GM23338 (cell line): ENCODE measurements at regions not wholly inside any gene's neighbourhood (a gene's known extent, or its start where the extent isn't known, plus 50 kb on each side); places are given as distances from the start of the nearest gene placed in this dataset.
A peak's percentile ranks its signal among the peaks of the same experiment; 100 is the strongest.

ENCODE experiments used
- ATAC-seq: fragments of 200-7000 bp; cut with Tn5 transposase; 3 replicates; pipeline ENCODE4 v1.9.1; 2020
- DNase-seq: peaks from one replicate; pipeline ENCODE4 v3.0.0-alpha.2; 2015; ENCODE audit warnings: low spot score
- H2AFZ ChIP-seq: fragments of 200-600 bp; sonication (generic); 2 replicates; pipeline ENCODE4 v1.8.0; 2016; ENCODE audit warnings: antibody characterized with exemption, mild to moderate bottlenecking, moderate library complexity
- H3F3A ChIP-seq: fragments of 200-600 bp; sonication (generic); replicated peaks from 2 replicates; pipeline ENCODE4 v1.8.0; 2017; ENCODE audit warnings: antibody characterized with exemption, mixed run types, low read depth
- H3K27ac ChIP-seq: fragments of 200-600 bp; sonication (generic); 2 replicates; pipeline ENCODE4 v1.6.1; 2016; ENCODE audit warnings: low read depth
- H3K27me3 ChIP-seq: fragments of 200-600 bp; sonication (generic); 2 replicates; pipeline ENCODE4 v1.8.0; 2016; ENCODE audit warnings: mild to moderate bottlenecking, mixed run types, moderate library complexity; ENCODE audit not compliant: insufficient read depth
- H3K36me3 ChIP-seq: fragments of 200-600 bp; sonication (generic); 2 replicates; pipeline ENCODE4 v1.8.0; 2016; ENCODE audit warnings: mild to moderate bottlenecking; ENCODE audit not compliant: insufficient read depth
- H3K4me1 ChIP-seq: fragments of 200-600 bp; sonication (generic); 2 replicates; pipeline ENCODE4 v1.8.0; 2016; ENCODE audit warnings: mild to moderate bottlenecking, moderate library complexity; ENCODE audit not compliant: insufficient read depth
- H3K4me2 ChIP-seq: fragments of 200-600 bp; sonication (generic); 2 replicates; pipeline ENCODE4 v1.7.1; 2017; ENCODE audit warnings: mixed run types
- H3K4me3 ChIP-seq: fragments of 200-600 bp; sonication (generic); 2 replicates; pipeline ENCODE4 v1.6.1; 2016; ENCODE audit warnings: mixed run types
- H3K79me2 ChIP-seq: fragments of 200-600 bp; sonication (generic); replicated peaks from 2 replicates; pipeline ENCODE4 v1.8.0; 2017; ENCODE audit warnings: mild to moderate bottlenecking; ENCODE audit not compliant: insufficient read depth
- H3K9me2 ChIP-seq: fragments of 200-600 bp; sonication (generic); 2 replicates; pipeline ENCODE4 v1.8.0; 2017; ENCODE audit not compliant: insufficient read depth
- H4K20me1 ChIP-seq: fragments of 200-600 bp; sonication (generic); replicated peaks from 2 replicates; pipeline ENCODE4 v1.8.0; 2017; ENCODE audit warnings: mild to moderate bottlenecking; ENCODE audit not compliant: insufficient read depth
- H3K27ac Mint-ChIP-seq: 2 replicates; pipeline ENCODE4 v1.8.0; 2020; ENCODE audit warnings: inconsistent platforms, mild to moderate bottlenecking, moderate library complexity, mixed read lengths
- H3K27me3 Mint-ChIP-seq: 3 replicates; pipeline ENCODE4 v1.8.0; 2022; ENCODE audit warnings: low read depth, mild to moderate bottlenecking, moderate library complexity, mixed read lengths, inconsistent platforms; ENCODE audit not compliant: insufficient read depth, poor library complexity
- H3K36me3 Mint-ChIP-seq: 3 replicates; pipeline ENCODE4 v1.8.0; 2021; ENCODE audit warnings: low read depth, mild to moderate bottlenecking, inconsistent platforms, moderate library complexity, mixed read lengths
- H3K4me1 Mint-ChIP-seq: 3 replicates; pipeline ENCODE4 v1.8.0; 2020; ENCODE audit warnings: mild to moderate bottlenecking, inconsistent platforms, mixed read lengths
- H3K4me3 Mint-ChIP-seq: 3 replicates; pipeline ENCODE4 v1.8.0; 2021; ENCODE audit warnings: moderate library complexity, mild to moderate bottlenecking, inconsistent platforms, mixed read lengths
- H3K9me3 Mint-ChIP-seq: 3 replicates; pipeline ENCODE4 v1.8.0; 2020; ENCODE audit warnings: moderate library complexity, mild to moderate bottlenecking, inconsistent platforms, mixed read lengths
- EZH2phosphoT487 ChIP-seq: fragments of 200-600 bp; sonication (generic); IDR thresholded peaks from one replicate; pipeline ENCODE4 v1.8.1; 2018; ENCODE audit warnings: antibody characterized with exemption; ENCODE audit not compliant: unreplicated experiment
- JUNB ChIP-seq: IDR thresholded peaks from one replicate; pipeline ENCODE4 v1.6.1; 2016; ENCODE audit warnings: antibody characterized with exemption; ENCODE audit not compliant: unreplicated experiment
- NANOG ChIP-seq: IDR thresholded peaks from 2 replicates; pipeline ENCODE4 v1.6.1; 2016; ENCODE audit warnings: antibody characterized with exemption, borderline replicate concordance
- POLR2AphosphoS5 ChIP-seq: IDR thresholded peaks from 2 replicates; pipeline ENCODE4 v1.6.1; 2016; ENCODE audit warnings: antibody characterized with exemption, low read depth
- ZNF114 ChIP-seq: fragments of 250-450 bp; sonication (Bioruptor Pico); IDR thresholded peaks from 2 replicates; pipeline ENCODE4 v1.5.0; 2020; ENCODE audit warnings: mild to moderate bottlenecking, moderate library complexity
- ZNF331 ChIP-seq: fragments of 250-450 bp; sonication (Bioruptor Pico); IDR thresholded peaks from 2 replicates; pipeline ENCODE4 v1.5.0; 2020; ENCODE audit warnings: low read depth, mild to moderate bottlenecking, moderate library complexity
- TF ChIP-seq, protein P1 (sequence below): fragments of 250-450 bp; sonication (Bioruptor Pico); IDR thresholded peaks from 2 replicates; pipeline ENCODE4 v1.5.0; 2020; ENCODE audit warnings: mild to moderate bottlenecking, moderate library complexity
- TF ChIP-seq, protein P2 (sequence below), 2 experiments: fragments of 200-600 bp in 1 of 2; sonication (generic) in 1 of 2; conservative IDR thresholded peaks; 2 replicates each; pipeline versions ENCODE4 v1.5.1 to v1.6.1; 2016 to 2017; ENCODE audit warnings: antibody characterized with exemption in 2 of 2, low read depth in 2 of 2, mild to moderate bottlenecking in 2 of 2, moderate library complexity in 1 of 2
- TF ChIP-seq, protein P3 (sequence below): IDR thresholded peaks from one replicate; pipeline ENCODE4 v1.6.1; 2018; ENCODE audit warnings: antibody characterized with exemption; ENCODE audit not compliant: unreplicated experiment

DNA sequence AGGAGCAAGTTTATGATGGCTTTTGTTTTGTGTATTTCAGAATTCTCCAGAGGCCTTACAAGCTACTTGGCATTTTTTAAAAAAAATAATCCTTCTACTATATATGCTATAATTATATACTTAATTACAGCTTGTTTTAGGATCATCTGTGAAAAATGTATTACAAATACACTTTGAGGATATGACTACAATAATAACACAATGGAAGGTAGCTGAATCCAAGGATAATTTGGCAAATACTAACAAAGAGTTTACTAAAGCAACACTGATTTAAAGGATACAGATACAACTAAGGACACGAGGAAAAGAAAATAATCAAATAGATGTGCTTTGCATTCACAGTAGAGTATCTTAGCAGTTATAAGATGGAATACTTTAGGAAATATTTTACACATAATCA lies 381.9 kb upstream of the CITED2 start (continued):
- TF ChIP-seq, protein P1, sequence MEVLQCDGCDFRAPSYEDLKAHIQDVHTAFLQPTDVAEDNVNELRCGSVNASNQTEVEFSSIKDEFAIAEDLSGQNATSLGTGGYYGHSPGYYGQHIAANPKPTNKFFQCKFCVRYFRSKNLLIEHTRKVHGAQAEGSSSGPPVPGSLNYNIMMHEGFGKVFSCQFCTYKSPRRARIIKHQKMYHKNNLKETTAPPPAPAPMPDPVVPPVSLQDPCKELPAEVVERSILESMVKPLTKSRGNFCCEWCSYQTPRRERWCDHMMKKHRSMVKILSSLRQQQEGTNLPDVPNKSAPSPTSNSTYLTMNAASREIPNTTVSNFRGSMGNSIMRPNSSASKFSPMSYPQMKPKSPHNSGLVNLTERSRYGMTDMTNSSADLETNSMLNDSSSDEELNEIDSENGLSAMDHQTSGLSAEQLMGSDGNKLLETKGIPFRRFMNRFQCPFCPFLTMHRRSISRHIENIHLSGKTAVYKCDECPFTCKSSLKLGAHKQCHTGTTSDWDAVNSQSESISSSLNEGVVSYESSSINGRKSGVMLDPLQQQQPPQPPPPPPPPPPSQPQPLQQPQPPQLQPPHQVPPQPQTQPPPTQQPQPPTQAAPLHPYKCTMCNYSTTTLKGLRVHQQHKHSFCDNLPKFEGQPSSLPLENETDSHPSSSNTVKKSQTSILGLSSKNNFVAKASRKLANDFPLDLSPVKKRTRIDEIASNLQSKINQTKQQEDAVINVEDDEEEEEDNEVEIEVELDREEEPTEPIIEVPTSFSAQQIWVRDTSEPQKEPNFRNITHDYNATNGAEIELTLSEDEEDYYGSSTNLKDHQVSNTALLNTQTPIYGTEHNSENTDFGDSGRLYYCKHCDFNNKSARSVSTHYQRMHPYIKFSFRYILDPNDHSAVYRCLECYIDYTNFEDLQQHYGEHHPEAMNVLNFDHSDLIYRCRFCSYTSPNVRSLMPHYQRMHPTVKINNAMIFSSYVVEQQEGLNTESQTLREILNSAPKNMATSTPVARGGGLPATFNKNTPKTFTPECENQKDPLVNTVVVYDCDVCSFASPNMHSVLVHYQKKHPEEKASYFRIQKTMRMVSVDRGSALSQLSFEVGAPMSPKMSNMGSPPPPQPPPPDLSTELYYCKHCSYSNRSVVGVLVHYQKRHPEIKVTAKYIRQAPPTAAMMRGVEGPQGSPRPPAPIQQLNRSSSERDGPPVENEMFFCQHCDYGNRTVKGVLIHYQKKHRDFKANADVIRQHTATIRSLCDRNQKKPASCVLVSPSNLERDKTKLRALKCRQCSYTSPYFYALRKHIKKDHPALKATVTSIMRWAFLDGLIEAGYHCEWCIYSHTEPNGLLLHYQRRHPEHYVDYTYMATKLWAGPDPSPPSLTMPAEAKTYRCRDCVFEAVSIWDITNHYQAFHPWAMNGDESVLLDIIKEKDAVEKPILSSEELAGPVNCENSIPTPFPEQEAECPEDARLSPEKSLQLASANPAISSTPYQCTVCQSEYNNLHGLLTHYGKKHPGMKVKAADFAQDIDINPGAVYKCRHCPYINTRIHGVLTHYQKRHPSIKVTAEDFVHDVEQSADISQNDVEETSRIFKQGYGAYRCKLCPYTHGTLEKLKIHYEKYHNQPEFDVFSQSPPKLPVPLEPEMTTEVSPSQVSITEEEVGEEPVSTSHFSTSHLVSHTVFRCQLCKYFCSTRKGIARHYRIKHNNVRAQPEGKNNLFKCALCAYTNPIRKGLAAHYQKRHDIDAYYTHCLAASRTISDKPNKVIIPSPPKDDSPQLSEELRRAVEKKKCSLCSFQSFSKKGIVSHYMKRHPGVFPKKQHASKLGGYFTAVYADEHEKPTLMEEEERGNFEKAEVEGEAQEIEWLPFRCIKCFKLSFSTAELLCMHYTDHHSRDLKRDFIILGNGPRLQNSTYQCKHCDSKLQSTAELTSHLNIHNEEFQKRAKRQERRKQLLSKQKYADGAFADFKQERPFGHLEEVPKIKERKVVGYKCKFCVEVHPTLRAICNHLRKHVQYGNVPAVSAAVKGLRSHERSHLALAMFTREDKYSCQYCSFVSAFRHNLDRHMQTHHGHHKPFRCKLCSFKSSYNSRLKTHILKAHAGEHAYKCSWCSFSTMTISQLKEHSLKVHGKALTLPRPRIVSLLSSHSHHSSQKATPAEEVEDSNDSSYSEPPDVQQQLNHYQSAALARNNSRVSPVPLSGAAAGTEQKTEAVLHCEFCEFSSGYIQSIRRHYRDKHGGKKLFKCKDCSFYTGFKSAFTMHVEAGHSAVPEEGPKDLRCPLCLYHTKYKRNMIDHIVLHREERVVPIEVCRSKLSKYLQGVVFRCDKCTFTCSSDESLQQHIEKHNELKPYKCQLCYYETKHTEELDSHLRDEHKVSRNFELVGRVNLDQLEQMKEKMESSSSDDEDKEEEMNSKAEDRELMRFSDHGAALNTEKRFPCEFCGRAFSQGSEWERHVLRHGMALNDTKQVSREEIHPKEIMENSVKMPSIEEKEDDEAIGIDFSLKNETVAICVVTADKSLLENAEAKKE (CRISPR knock-in tag): no peak
- TF ChIP-seq ZNF331 (CRISPR knock-in tag): no peak

DNA sequence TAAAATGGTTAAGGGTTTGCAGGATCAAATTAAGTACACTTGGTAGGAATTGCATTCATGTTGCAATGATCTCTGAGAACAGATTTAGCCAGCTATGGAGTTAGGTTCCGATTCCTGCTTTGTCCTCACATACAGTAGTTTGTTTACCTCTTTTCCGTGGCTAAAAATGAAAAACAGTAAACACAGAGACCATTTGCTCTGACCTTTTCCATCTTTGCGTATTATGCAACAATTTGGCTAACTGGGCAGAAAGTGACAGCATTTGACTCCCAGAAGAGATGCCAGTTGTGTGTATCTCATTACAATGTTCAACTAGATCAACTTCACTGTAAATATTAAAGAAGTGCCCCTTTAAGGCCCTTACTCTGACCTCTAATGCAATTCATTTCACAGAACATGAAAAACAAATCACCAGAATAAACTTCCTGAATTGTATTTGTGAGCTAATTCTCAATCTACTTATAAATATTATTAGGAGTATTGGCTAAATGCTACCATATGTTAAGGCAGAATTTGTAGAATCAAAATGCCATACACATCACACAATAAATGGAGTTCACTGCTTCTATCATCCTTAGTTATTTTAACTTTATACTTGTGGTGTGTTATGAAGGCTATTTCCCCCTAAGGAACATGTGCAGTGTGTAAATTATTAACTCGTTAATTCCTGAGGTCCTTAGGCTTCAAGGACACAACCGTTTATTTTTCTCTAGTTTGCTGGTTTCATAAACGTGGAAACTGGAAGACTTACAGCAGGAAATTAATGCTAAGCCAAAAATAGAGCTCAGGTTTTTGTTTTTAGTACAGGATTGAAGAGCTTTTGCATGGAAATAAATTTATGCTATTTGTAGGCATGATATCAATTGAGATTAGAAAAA lies 380.7 kb upstream of the CITED2 start:
- peak overlapping the region; percentile 76; the same call in 1 of the 2 replicates for H3K27ac Mint-ChIP-seq

More for the DNA sequence above, 380.7 kb upstream of the CITED2 start:
- no peaks in the 10 kb centered on the region for H3K9me2 ChIP-seq
- H3K4me1 ChIP-seq: no peaks in the 10 kb centered on the region
- H3K79me2 ChIP-seq: no peaks in the 10 kb centered on the region
- no peaks in the 10 kb centered on the region for H3K27me3 ChIP-seq
- H3F3A ChIP-seq: no peaks in the 10 kb centered on the region
- no peaks in the 10 kb centered on the region for H3K27me3 Mint-ChIP-seq
- no peaks in the 10 kb centered on the region for H3K9me3 Mint-ChIP-seq
- H3K4me3 Mint-ChIP-seq: no peak overlapping the region
- H3K4me1 Mint-ChIP-seq: peaks cover 14% of the 10 kb centered on the region; the same call in 2 of the 3 replicates
- TF ChIP-seq ZNF114 (CRISPR knock-in tag) (no peak), JUNB (no peak), NANOG (no peak), POLR2AphosphoS5 (no peak), ZNF331 (CRISPR knock-in tag) (no peak), EZH2phosphoT487 (no peak)
- TF ChIP-seq, protein P2, sequence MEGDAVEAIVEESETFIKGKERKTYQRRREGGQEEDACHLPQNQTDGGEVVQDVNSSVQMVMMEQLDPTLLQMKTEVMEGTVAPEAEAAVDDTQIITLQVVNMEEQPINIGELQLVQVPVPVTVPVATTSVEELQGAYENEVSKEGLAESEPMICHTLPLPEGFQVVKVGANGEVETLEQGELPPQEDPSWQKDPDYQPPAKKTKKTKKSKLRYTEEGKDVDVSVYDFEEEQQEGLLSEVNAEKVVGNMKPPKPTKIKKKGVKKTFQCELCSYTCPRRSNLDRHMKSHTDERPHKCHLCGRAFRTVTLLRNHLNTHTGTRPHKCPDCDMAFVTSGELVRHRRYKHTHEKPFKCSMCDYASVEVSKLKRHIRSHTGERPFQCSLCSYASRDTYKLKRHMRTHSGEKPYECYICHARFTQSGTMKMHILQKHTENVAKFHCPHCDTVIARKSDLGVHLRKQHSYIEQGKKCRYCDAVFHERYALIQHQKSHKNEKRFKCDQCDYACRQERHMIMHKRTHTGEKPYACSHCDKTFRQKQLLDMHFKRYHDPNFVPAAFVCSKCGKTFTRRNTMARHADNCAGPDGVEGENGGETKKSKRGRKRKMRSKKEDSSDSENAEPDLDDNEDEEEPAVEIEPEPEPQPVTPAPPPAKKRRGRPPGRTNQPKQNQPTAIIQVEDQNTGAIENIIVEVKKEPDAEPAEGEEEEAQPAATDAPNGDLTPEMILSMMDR (conservative IDR thresholded peaks at IDR 0.05; ENCODE audit: low read depth in 2 of 2): no peak
- TF ChIP-seq, protein P3, sequence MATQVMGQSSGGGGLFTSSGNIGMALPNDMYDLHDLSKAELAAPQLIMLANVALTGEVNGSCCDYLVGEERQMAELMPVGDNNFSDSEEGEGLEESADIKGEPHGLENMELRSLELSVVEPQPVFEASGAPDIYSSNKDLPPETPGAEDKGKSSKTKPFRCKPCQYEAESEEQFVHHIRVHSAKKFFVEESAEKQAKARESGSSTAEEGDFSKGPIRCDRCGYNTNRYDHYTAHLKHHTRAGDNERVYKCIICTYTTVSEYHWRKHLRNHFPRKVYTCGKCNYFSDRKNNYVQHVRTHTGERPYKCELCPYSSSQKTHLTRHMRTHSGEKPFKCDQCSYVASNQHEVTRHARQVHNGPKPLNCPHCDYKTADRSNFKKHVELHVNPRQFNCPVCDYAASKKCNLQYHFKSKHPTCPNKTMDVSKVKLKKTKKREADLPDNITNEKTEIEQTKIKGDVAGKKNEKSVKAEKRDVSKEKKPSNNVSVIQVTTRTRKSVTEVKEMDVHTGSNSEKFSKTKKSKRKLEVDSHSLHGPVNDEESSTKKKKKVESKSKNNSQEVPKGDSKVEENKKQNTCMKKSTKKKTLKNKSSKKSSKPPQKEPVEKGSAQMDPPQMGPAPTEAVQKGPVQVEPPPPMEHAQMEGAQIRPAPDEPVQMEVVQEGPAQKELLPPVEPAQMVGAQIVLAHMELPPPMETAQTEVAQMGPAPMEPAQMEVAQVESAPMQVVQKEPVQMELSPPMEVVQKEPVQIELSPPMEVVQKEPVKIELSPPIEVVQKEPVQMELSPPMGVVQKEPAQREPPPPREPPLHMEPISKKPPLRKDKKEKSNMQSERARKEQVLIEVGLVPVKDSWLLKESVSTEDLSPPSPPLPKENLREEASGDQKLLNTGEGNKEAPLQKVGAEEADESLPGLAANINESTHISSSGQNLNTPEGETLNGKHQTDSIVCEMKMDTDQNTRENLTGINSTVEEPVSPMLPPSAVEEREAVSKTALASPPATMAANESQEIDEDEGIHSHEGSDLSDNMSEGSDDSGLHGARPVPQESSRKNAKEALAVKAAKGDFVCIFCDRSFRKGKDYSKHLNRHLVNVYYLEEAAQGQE: no peak
- no peaks in the 10 kb centered on the region for H3K36me3 Mint-ChIP-seq
- no peak overlapping the region for H3K4me3 ChIP-seq
- no peak for DNase-seq
- H4K20me1 ChIP-seq: no peaks in the 10 kb centered on the region
- H3K36me3 ChIP-seq: no peaks in the 10 kb centered on the region
- no peak for ATAC-seq
- no peak overlapping the region for H3K27ac ChIP-seq
- H2AFZ ChIP-seq: 0 out of 2 replicates have a peak overlapping the region, but pooled peaks have one; percentile 16
- no peak overlapping the region for H3K4me2 ChIP-seq
